H9 (cell line): ENCODE measurements at regions not wholly inside any gene's neighbourhood (a gene's known extent, or its start where the extent isn't known, plus 50 kb on each side); places are given as distances from the start of the nearest gene placed in this dataset.

Experiments used
- DNase-seq: peaks from one replicate; pipeline ENCODE4 v3.0.0-alpha.2; 2017
- H2AFZ ChIP-seq: one replicate; pipeline ENCODE4 v1.6.1; 2013; ENCODE audit warnings: mild to moderate bottlenecking, low read length, control low read depth, moderate library complexity
- H2AK5ac ChIP-seq: 2 replicates; pipeline ENCODE4 v1.6.1; 2013; ENCODE audit warnings: low read length, control low read depth, mixed read lengths; ENCODE audit not compliant: insufficient read length
- H2BK120ac ChIP-seq: one replicate; pipeline ENCODE4 v1.6.1; 2013; ENCODE audit warnings: low read depth, mild to moderate bottlenecking, low read length, control low read depth, inconsistent platforms; ENCODE audit not compliant: poor library complexity, severe bottlenecking
- H2BK12ac ChIP-seq: 2 replicates; pipeline ENCODE4 v1.6.1; 2013; ENCODE audit warnings: low read length, control low read depth, mixed read lengths, low read depth; ENCODE audit not compliant: insufficient read length
- H2BK15ac ChIP-seq: 2 replicates; pipeline ENCODE4 v1.6.1; 2013; ENCODE audit warnings: low read depth, low read length, control low read depth
- H2BK20ac ChIP-seq: one replicate; pipeline ENCODE4 v1.6.1; 2013; ENCODE audit warnings: low read depth, mild to moderate bottlenecking, low read length, control low read depth, inconsistent platforms; ENCODE audit not compliant: poor library complexity, severe bottlenecking
- H2BK5ac ChIP-seq: 2 replicates; pipeline ENCODE4 v1.6.1; 2013; ENCODE audit warnings: low read length, control low read depth, mixed read lengths; ENCODE audit not compliant: insufficient read length
- H3K14ac ChIP-seq: 2 replicates; pipeline ENCODE4 v1.6.1; 2013; ENCODE audit warnings: low read length, control low read depth; ENCODE audit not compliant: insufficient read depth
- H3K18ac ChIP-seq: 2 replicates; pipeline ENCODE4 v1.6.1; 2013; ENCODE audit warnings: low read depth, mild to moderate bottlenecking, mixed read lengths, low read length, control low read depth; ENCODE audit not compliant: insufficient read length
- H3K23ac ChIP-seq: 2 replicates; pipeline ENCODE4 v1.6.1; 2013; ENCODE audit warnings: low read length, control low read depth, mixed read lengths, low read depth; ENCODE audit not compliant: insufficient read length
- H3K23me2 ChIP-seq: 2 replicates; pipeline ENCODE4 v1.6.1; 2013; ENCODE audit warnings: low read depth, mild to moderate bottlenecking, mixed read lengths, low read length, control low read depth; ENCODE audit not compliant: insufficient read length, poor library complexity, severe bottlenecking
- H3K27ac ChIP-seq: 2 replicates; pipeline ENCODE4 v1.5.1; 2013; ENCODE audit warnings: low read length, control low read depth, mixed read lengths, low read depth; ENCODE audit not compliant: insufficient read length
- H3K27me3 ChIP-seq: 2 replicates; pipeline ENCODE4 v1.6.1; 2013; ENCODE audit warnings: low read length, control low read depth, inconsistent platforms; ENCODE audit not compliant: insufficient read depth
- H3K4ac ChIP-seq: 2 replicates; pipeline ENCODE4 v1.6.1; 2013; ENCODE audit warnings: low read depth, mild to moderate bottlenecking, control low read depth, inconsistent platforms, low read length, moderate library complexity
- H3K4me1 ChIP-seq: 2 replicates; pipeline ENCODE4 v1.6.1; 2013; ENCODE audit warnings: low read length, control low read depth, inconsistent platforms; ENCODE audit not compliant: insufficient read depth
- H3K4me2 ChIP-seq: 2 replicates; pipeline ENCODE4 v1.6.1; 2013; ENCODE audit warnings: low read length, control low read depth, mixed read lengths; ENCODE audit not compliant: insufficient read length, insufficient read depth
- H3K56ac ChIP-seq: 2 replicates; pipeline ENCODE4 v1.6.1; 2013; ENCODE audit warnings: low read depth, mild to moderate bottlenecking, mixed read lengths, low read length, control low read depth; ENCODE audit not compliant: insufficient read length
- H3K79me1 ChIP-seq: 2 replicates; pipeline ENCODE4 v1.6.1; 2013; ENCODE audit warnings: low read depth, mild to moderate bottlenecking, moderate library complexity, low read length, control low read depth, inconsistent platforms; ENCODE audit not compliant: insufficient read depth, poor library complexity, severe bottlenecking
- H3K79me2 ChIP-seq: 2 replicates; pipeline ENCODE4 v1.6.1; 2013; ENCODE audit warnings: low read length, control low read depth, inconsistent platforms; ENCODE audit not compliant: insufficient read depth
- H3K9ac ChIP-seq: 2 replicates; pipeline ENCODE4 v1.6.1; 2013; ENCODE audit warnings: low read length, control low read depth, mixed read lengths; ENCODE audit not compliant: insufficient read length; ENCODE audit errors: extremely low read depth
- H3K9me3 ChIP-seq: one replicate; pipeline ENCODE4 v1.6.1; 2013; ENCODE audit warnings: low read depth, low read length, inconsistent platforms; ENCODE audit not compliant: control insufficient read depth
- H3T11ph ChIP-seq: one replicate; pipeline ENCODE4 v1.6.1; 2013; ENCODE audit warnings: mild to moderate bottlenecking, low read length, control low read depth, inconsistent platforms
- H4K20me1 ChIP-seq: one replicate; pipeline ENCODE4 v1.6.1; 2013; ENCODE audit not compliant: control insufficient read depth, insufficient read length, insufficient read depth
- H4K5ac ChIP-seq: 2 replicates; pipeline ENCODE4 v1.6.1; 2013; ENCODE audit warnings: low read depth, mild to moderate bottlenecking, mixed read lengths, low read length, control low read depth; ENCODE audit not compliant: insufficient read length
- H4K8ac ChIP-seq: replicated peaks from 2 replicates; pipeline ENCODE4 v1.6.1; 2013; ENCODE audit warnings: low read length, control low read depth, mixed read lengths, low read depth; ENCODE audit not compliant: insufficient read length
- H4K91ac ChIP-seq: 2 replicates; pipeline ENCODE4 v1.6.1; 2013; ENCODE audit warnings: low read depth, mild to moderate bottlenecking, moderate library complexity, mixed read lengths, low read length, control low read depth; ENCODE audit not compliant: insufficient read length
- H3K27ac Mint-ChIP-seq, 3 experiments: 2 replicates in 2 of 3; 3 replicates in 1 of 3; pipeline ENCODE4 v1.8.0; 2020 to 2021; ENCODE audit warnings: mixed read lengths in 3 of 3, mild to moderate bottlenecking in 1 of 3, moderate library complexity in 1 of 3
- H3K27me3 Mint-ChIP-seq: 2 replicates; pipeline ENCODE4 v1.8.0; 2021; ENCODE audit warnings: low read depth, mild to moderate bottlenecking, moderate library complexity, mixed read lengths
- H3K36me3 Mint-ChIP-seq, 3 experiments: 2 replicates in 2 of 3; 3 replicates in 1 of 3; pipeline ENCODE4 v1.8.0; 2020 to 2021; ENCODE audit warnings: low read depth in 3 of 3, mixed read lengths in 3 of 3; ENCODE audit not compliant: insufficient read depth in 1 of 3
- H3K4me1 Mint-ChIP-seq, 2 experiments: 2 replicates each; pipeline ENCODE4 v1.8.0; 2020; ENCODE audit warnings: mixed read lengths in 2 of 2
- H3K4me3 Mint-ChIP-seq, 2 experiments: 2 replicates in 1 of 2; 3 replicates in 1 of 2; pipeline ENCODE4 v1.8.0; 2020 to 2021; ENCODE audit warnings: mild to moderate bottlenecking in 2 of 2, mixed read lengths in 2 of 2, moderate library complexity in 1 of 2
- H3K9me3 Mint-ChIP-seq, 2 experiments: 2 replicates in 1 of 2; 3 replicates in 1 of 2; pipeline ENCODE4 v1.8.0; 2020; ENCODE audit warnings: mild to moderate bottlenecking in 2 of 2, mixed read lengths in 2 of 2, moderate library complexity in 1 of 2
- CTCF ChIP-seq: fragments of 200-600 bp; sonication (generic); conservative IDR thresholded peaks from 3 replicates; pipeline ENCODE4 v1.8.0; 2021; ENCODE audit warnings: antibody characterized with exemption, mild to moderate bottlenecking
- WGBS: extraction: QIAGEN DNeasy Blood & Tissue Kit; methylation state at CpG from one replicate; pipeline ENCODE4 v1.1.7; 2013; ENCODE audit warnings: missing lambda C conversion rate, low lambda C conversion rate, mixed read lengths; ENCODE audit not compliant: insufficient read length; ENCODE audit errors: extremely low coverage; 5-methylcytosine and 5-hydroxymethylcytosine counted together

DNA sequence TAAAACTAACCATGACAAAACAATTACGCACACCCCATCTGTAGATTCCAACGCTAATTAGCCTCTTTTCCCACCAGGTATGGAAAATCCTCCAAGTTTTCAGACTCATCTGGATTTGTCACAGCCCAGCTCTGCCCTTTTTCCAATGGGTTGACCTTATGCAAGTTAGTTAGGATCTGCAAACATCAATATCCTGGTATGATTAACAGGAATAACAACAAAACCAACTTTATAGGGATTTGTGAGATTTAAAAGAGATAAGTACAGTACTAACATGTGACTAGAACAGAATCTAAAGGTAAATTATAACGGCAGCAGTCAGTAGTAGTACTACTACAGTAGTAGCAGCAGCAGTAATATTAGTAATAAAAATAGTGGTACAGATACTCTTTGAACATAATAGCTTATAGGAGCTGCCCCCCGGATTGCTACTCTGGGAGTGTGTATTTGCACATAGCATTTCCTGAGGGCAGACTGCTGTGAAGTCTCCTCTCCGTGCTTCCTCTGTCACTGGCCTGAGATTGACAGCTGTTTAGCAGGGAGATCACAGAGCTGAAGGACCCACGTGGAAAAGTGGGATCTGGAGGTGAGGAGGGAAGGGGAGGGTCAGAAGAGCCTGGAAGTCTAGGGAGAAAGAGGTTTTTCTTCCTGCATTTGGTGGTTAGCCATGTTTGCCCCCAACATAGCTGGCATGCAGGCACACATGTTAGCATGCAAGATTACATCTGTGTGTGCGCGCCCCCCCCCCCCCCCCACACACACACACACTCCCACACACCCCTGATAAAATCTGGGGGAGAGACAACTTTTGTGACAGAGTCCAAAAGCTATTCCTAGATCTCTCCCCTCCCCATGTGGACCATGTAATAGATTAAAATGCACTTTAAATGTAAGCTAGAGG is 73.3 kb upstream of the FAM171A1 start:
- no peaks in the 10 kb centered on the region for H3K36me3 Mint-ChIP-seq
- WGBS = no CpG with 5 or more reads among the region's 8 CpGs
- H3K27ac ChIP-seq = no peak overlapping the region
- no peak overlapping the region for H2BK15ac ChIP-seq
- no peak overlapping the region for H3K56ac ChIP-seq
- no peak overlapping the region for H2BK20ac ChIP-seq
- no peaks in the 10 kb centered on the region for H3K79me2 ChIP-seq
- no peak overlapping the region for H3K27ac Mint-ChIP-seq
- H3K79me1 ChIP-seq = no peaks in the 10 kb centered on the region
- H3K23me2 ChIP-seq = no peaks in the 10 kb centered on the region
- no peak overlapping the region for H3K23ac ChIP-seq
- no peak overlapping the region for H3K4me3 Mint-ChIP-seq
- peaks cover 3% of the 10 kb centered on the region; the same call in 1 of the 2 replicates for H3K4me1 ChIP-seq
- no peak overlapping the region for H3K14ac ChIP-seq
- H3K4ac ChIP-seq = no peak overlapping the region
- peaks cover 5 to 6% of the 10 kb centered on the region in 2 experiments for H3K4me1 Mint-ChIP-seq
- no peak overlapping the region for H3T11ph ChIP-seq
- no peak for TF ChIP-seq CTCF
- no peak overlapping the region for H4K8ac ChIP-seq
- H3K4me2 ChIP-seq = no peak overlapping the region
- no peak overlapping the region for H2BK5ac ChIP-seq
- no peak for DNase-seq
- H3K18ac ChIP-seq = no peak overlapping the region
- no peak overlapping the region for H4K91ac ChIP-seq
- no peaks in the 10 kb centered on the region for H3K9me3 ChIP-seq
- no peaks in the 10 kb centered on the region for H4K20me1 ChIP-seq
- H4K5ac ChIP-seq = no peak overlapping the region
- no peak overlapping the region for H2BK12ac ChIP-seq
- no peak overlapping the region for H2AK5ac ChIP-seq
- no peak overlapping the region for H2BK120ac ChIP-seq
- H3K27me3 Mint-ChIP-seq = peaks cover 51% of the 10 kb centered on the region
- no peak overlapping the region for H3K9ac ChIP-seq
- H2AFZ ChIP-seq = no peak overlapping the region
- H3K9me3 Mint-ChIP-seq = no peaks in the 10 kb centered on the region
- no peaks in the 10 kb centered on the region for H3K27me3 ChIP-seq
